Naive thymus-derived CD4-positive, alpha-beta T cell (primary cell): ENCODE measurements at regions not wholly inside any gene's neighbourhood (a gene's known extent, or its start where the extent isn't known, plus 50 kb on each side); places are given as distances from the start of the nearest gene placed in this dataset.

Experiments used
- ATAC-seq: fragments of 150-1000 bp; cut with Tn5 transposase; 2 replicates; pipeline ENCODE4 v1.10.0; 2021; ENCODE audit warnings: mild to moderate bottlenecking, moderate library complexity
- CTCF ChIA-PET: fragments of 350-600 bp; sonication (Branson Sonifier 250); formaldehyde crosslinking; loops from one replicate; lab custom pipeline; 2021; ENCODE audit warnings: antibody characterized with exemption; lab: Charles Lee
- POLR2A ChIA-PET: fragments of 350-600 bp; sonication (Branson Sonifier 250); formaldehyde crosslinking; loops from one replicate; lab custom pipeline; 2021; ENCODE audit warnings: antibody characterized with exemption, inconsistent platforms; lab: Charles Lee
- DNase-seq, 9 donors: peaks; one replicate each; pipeline versions ENCODE4 v3.0.0 to v3.0.0-alpha.2; 2020 to 2022; ENCODE audit warnings: mixed read lengths in 1 of 9
- H3K27ac ChIP-seq: one replicate; pipeline ENCODE4 v1.7.0; 2013; ENCODE audit warnings: mild to moderate bottlenecking, low read depth, low read length, moderate library complexity
- H3K27me3 ChIP-seq, 2 donors: one replicate each; pipeline ENCODE4 v1.7.0; 2013; ENCODE audit warnings: low read length in 2 of 2, mild to moderate bottlenecking in 2 of 2, moderate library complexity in 2 of 2; ENCODE audit not compliant: control insufficient read depth in 2 of 2, insufficient read depth in 2 of 2
- H3K36me3 ChIP-seq, 3 experiments: 1 replicate in 2 of 3; 2 replicates in 1 of 3; pipeline ENCODE4 v1.7.0; 2013; ENCODE audit warnings: low read length in 3 of 3, mild to moderate bottlenecking in 3 of 3, moderate library complexity in 1 of 3; ENCODE audit not compliant: insufficient read depth in 3 of 3, control insufficient read depth in 2 of 3
- H3K4me1 ChIP-seq, 2 donors: one replicate each; pipeline ENCODE4 v1.7.0; 2013; ENCODE audit warnings: low read length in 2 of 2, mild to moderate bottlenecking in 2 of 2, moderate library complexity in 1 of 2; ENCODE audit not compliant: control insufficient read depth in 2 of 2, insufficient read depth in 2 of 2
- H3K4me3 ChIP-seq: 2 replicates; pipeline ENCODE4 v1.7.0; 2013; ENCODE audit warnings: mild to moderate bottlenecking, low read length
- H3K9me3 ChIP-seq, 3 experiments: 1 replicate in 2 of 3; 2 replicates in 1 of 3; pipeline ENCODE4 v1.7.0; 2013; ENCODE audit warnings: low read length in 3 of 3; ENCODE audit not compliant: control insufficient read depth in 2 of 3
- H3K27ac Mint-ChIP-seq, 9 donors: one replicate each; pipeline ENCODE4 v1.8.0; 2020 to 2022; ENCODE audit warnings: mixed read lengths in 9 of 9, mild to moderate bottlenecking in 8 of 9, moderate library complexity in 5 of 9, inconsistent platforms in 2 of 9
- H3K27me3 Mint-ChIP-seq, 5 donors: one replicate each; pipeline ENCODE4 v1.8.0; 2021 to 2022; ENCODE audit warnings: mixed read lengths in 5 of 5, mild to moderate bottlenecking in 1 of 5
- H3K36me3 Mint-ChIP-seq, 5 donors: one replicate each; pipeline ENCODE4 v1.8.0; 2020 to 2022; ENCODE audit warnings: mixed read lengths in 5 of 5, mild to moderate bottlenecking in 3 of 5, inconsistent platforms in 1 of 5
- H3K4me1 Mint-ChIP-seq, 7 donors: one replicate each; pipeline ENCODE4 v1.8.0; 2020 to 2022; ENCODE audit warnings: mixed read lengths in 7 of 7, mild to moderate bottlenecking in 3 of 7, inconsistent platforms in 1 of 7
- H3K4me3 Mint-ChIP-seq, 10 donors: one replicate each; pipeline ENCODE4 v1.8.0; 2020 to 2022; ENCODE audit warnings: mild to moderate bottlenecking in 10 of 10, mixed read lengths in 10 of 10, moderate library complexity in 6 of 10, inconsistent platforms in 2 of 10
- H3K9me3 Mint-ChIP-seq, 11 donors: one replicate each; pipeline ENCODE4 v1.8.0; 2020 to 2022; ENCODE audit warnings: mixed read lengths in 11 of 11, mild to moderate bottlenecking in 4 of 11, inconsistent platforms in 1 of 11, moderate library complexity in 1 of 11
- intact Hi-C, 2 donors: fragments of 100-400 bp; cut with micrococcal nuclease; formaldehyde crosslinking; loops; one replicate each; pipeline ENCODE4 v1.15.1; 2023

DNA sequence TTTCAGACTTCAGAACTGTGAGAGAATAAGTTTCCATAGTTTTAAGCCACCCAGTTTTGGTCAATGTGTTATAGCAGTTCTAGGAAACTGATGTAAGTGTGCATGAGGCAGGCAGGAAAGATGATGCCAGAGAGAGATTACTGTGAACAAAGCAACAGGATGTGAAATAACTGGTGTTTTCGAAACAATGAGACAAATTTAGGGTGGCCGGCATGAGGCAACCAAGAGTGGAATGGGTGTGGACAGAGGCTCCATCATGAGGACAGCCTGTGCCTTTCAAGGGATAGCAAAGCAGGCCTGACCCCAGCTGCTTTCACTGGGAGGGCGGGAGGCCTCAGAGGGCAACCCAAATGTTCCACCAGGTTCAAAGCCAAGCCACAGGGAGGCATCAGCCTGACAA is 67.3 kb upstream of the UCN3 start:
- no peaks in the 10 kb centered on the region for H3K27me3 Mint-ChIP-seq
- peaks cover 30 to 36% of the 10 kb centered on the region in 2 donors for H3K4me1 ChIP-seq
- POLR2A ChIA-PET: interaction anchor here (0.6 to 3.3 kb wide), 6 partner anchors 9 to 472 kb away, joined by 3 to 23 read pairs (median 3); partner anchors contain the start of gene AKR1E2
- DNase-seq (peak in 7 of 9 donors; percentile 18 to 53 (median 37)), ATAC-seq (peak; percentile 64)
- no peaks in the 10 kb centered on the region for H3K9me3 ChIP-seq
- no peak overlapping the region for H3K4me3 ChIP-seq
- H3K27me3 ChIP-seq: no peaks in the 10 kb centered on the region
- intact Hi-C loops: loop anchor here (1.0 to 10.0 kb wide), 5 partner anchors 17 to 1977 kb away; partner anchors contain the start of gene TASOR2 (in 2 of the 2)
- H3K27ac ChIP-seq: peak overlapping the region; percentile 41
- peaks cover 10 to 76% (median 58%) of the 10 kb centered on the region in 5 donors for H3K36me3 Mint-ChIP-seq
- CTCF ChIA-PET: interaction anchor here (1.3 to 2.4 kb wide), 3 partner anchors 11 to 17 kb away, joined by 3 to 6 read pairs (median 5); no protein-coding TSS in a partner anchor
- H3K4me3 Mint-ChIP-seq: peak overlapping the region; percentile 54 to 100 (median 74)
- peaks cover 42 to 93% (median 72%) of the 10 kb centered on the region in 7 donors for H3K4me1 Mint-ChIP-seq
- H3K9me3 Mint-ChIP-seq: peaks cover 0 to 26% (median 0%) of the 10 kb centered on the region in 11 donors
- H3K27ac Mint-ChIP-seq: peak overlapping the region; percentile 69 to 99 (median 97)
- H3K36me3 ChIP-seq: no peaks in the 10 kb centered on the region

DNA sequence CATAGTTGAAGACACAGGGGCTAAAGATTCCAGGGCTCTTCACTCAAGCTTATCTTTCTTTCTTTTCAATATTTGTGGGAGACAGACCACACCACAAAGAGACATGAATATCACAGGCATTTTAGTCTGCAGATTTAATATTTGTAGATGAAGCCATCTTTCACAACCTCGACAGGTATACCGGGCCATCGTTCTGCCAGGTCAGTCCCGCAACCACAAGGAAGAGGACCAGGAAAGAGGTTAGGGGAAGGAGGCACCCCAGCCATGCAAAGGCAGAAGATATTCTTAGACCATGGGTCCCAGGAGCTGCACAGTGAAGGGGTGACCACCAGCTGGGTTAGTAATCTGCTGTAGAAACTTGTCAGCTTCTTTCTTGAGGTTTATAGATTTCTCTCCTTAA is 66.8 kb upstream of the UCN3 start:
- no peaks in the 10 kb centered on the region for H3K9me3 ChIP-seq
- H3K4me3 Mint-ChIP-seq: peak overlapping the region; percentile 56 to 100 (median 74)
- ChIA-PET CTCF (interaction anchor here (0.6 to 2.4 kb wide), 4 partner anchors 11 to 137 kb away, joined by 3 to 6 read pairs (median 6); no protein-coding TSS in a partner anchor), POLR2A (interaction anchor here (0.8 to 3.3 kb wide), 4 partner anchors 10 to 472 kb away, joined by 3 to 8 read pairs (median 3); partner anchors contain the start of gene AKR1E2)
- H3K9me3 Mint-ChIP-seq: peaks cover 0 to 27% (median under 1%) of the 10 kb centered on the region in 11 donors
- intact Hi-C loops: loop anchor here (1.0 to 10.0 kb wide), 5 partner anchors 17 to 1977 kb away; partner anchors contain the start of gene TASOR2 (in 2 of the 2)
- peaks cover 30 to 36% of the 10 kb centered on the region in 2 donors for H3K4me1 ChIP-seq
- H3K27ac Mint-ChIP-seq: peak overlapping the region; percentile 69 to 99 (median 97)
- peaks cover 10 to 77% (median 59%) of the 10 kb centered on the region in 5 donors for H3K36me3 Mint-ChIP-seq
- no peak for DNase-seq
- H3K27ac ChIP-seq: peak overlapping the region; percentile 41
- no peaks in the 10 kb centered on the region for H3K27me3 ChIP-seq
- ATAC-seq: no peak
- peaks cover 40 to 90% (median 67%) of the 10 kb centered on the region in 7 donors for H3K4me1 Mint-ChIP-seq
- peaks cover 0 to under 1% (median 0%) of the 10 kb centered on the region in 5 donors for H3K27me3 Mint-ChIP-seq
- H3K36me3 ChIP-seq: no peaks in the 10 kb centered on the region
- no peak overlapping the region for H3K4me3 ChIP-seq

DNA sequence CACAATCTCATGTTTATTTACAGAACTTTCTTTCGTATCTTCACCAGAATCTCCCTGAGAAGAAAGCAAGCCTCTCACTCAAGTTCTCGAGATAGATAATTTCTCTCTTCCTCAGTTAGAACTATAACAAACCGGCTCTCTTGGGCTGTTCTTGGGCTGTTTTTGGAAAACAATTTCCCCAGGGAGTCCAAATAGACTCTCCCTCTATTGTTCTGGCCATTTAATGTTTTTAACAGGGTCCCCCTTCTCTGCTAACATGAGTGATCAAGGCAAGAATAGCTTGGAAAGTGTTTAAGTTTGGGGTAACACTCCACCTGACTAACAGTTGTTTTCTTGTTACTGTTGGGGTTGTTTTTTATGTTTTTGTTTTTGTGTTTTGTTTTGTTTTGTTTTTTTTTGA is 64.8 kb upstream of the UCN3 start:
- H3K27me3 ChIP-seq: no peaks in the 10 kb centered on the region
- POLR2A ChIA-PET: interaction anchor here (0.6 to 3.3 kb wide), 3 partner anchors 9 to 147 kb away, joined by 3 to 8 read pairs (median 3); no protein-coding TSS in a partner anchor
- DNase-seq (no peak), ATAC-seq (no peak)
- no peak overlapping the region for H3K4me3 ChIP-seq
- peak overlapping the region in 3 of 9 donors; percentile 33 to 84 (median 72) for H3K27ac Mint-ChIP-seq
- no peaks in the 10 kb centered on the region for H3K36me3 ChIP-seq
- H3K4me3 Mint-ChIP-seq: peak overlapping the region in 2 of 10 donors; percentile 36 to 57
- H3K27ac ChIP-seq: no peak overlapping the region
- CTCF ChIA-PET: interaction anchor here (1.2 to 1.8 kb wide), 2 partner anchors 13 to 43 kb away, joined by 3 to 5 read pairs; no protein-coding TSS in a partner anchor
- intact Hi-C loops: loop anchor here (10.0 kb wide), 3 partner anchors 325 to 1975 kb away; partner anchors contain the start of gene TASOR2 (in 2 of the 2)
- H3K4me1 Mint-ChIP-seq: peaks cover 34 to 84% (median 55%) of the 10 kb centered on the region in 7 donors
- peaks cover 0 to 6% (median 0%) of the 10 kb centered on the region in 3 experiments for H3K9me3 ChIP-seq
- H3K4me1 ChIP-seq: peaks cover 23 to 34% of the 10 kb centered on the region in 2 donors
- H3K27me3 Mint-ChIP-seq: peaks cover 0 to 17% (median 0%) of the 10 kb centered on the region in 5 donors
- H3K9me3 Mint-ChIP-seq: peaks cover 1 to 36% (median 11%) of the 10 kb centered on the region in 11 donors
- peaks cover 18 to 82% (median 71%) of the 10 kb centered on the region in 5 donors for H3K36me3 Mint-ChIP-seq

DNA sequence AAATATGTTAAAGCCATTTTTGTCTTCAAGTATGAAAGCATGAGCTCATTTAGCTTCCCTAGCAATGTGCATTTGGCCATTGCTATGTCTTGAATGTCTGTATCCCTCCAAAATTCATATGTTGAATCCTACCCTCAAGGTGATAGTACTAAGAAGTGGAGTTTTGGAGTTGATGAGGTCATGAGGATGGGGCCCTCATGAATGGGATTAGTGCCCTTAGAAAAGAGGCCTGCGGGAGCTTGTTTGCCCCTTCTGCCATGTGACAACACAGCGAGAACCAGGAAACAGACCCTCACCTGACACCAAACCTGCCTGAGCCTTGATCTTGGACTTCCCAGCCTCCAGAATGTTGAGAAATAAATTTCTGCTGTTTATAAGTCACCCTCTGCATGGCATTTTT is 61.3 kb upstream of the UCN3 start:
- H3K27ac ChIP-seq: no peak overlapping the region
- Mint-ChIP-seq H3K4me1 (peaks cover 3 to 48% (median 20%) of the 10 kb centered on the region in 7 donors), H3K27me3 (peaks cover 0 to 26% (median 0%) of the 10 kb centered on the region in 5 donors), H3K9me3 (peaks cover 0 to 40% (median 13%) of the 10 kb centered on the region in 11 donors), H3K4me3 (no peak overlapping the region), H3K27ac (no peak overlapping the region), H3K36me3 (peaks cover 18 to 76% (median 64%) of the 10 kb centered on the region in 5 donors)
- intact Hi-C loops: no loop called here
- ChIA-PET POLR2A (interaction anchor here (0.6 to 3.5 kb wide), 3 partner anchors 11 to 131 kb away, joined by 3 to 18 read pairs (median 4); no protein-coding TSS in a partner anchor), CTCF (interaction anchor here (1.0 to 1.7 kb wide), 2 partner anchors 11 to 20 kb away, joined by 4 to 5 read pairs; no protein-coding TSS in a partner anchor)
- no peak for DNase-seq
- H3K4me3 ChIP-seq: no peak overlapping the region
- no peaks in the 10 kb centered on the region for H3K4me1 ChIP-seq
- no peak for ATAC-seq
- peaks cover 0 to 6% (median 0%) of the 10 kb centered on the region in 3 experiments for H3K9me3 ChIP-seq
- no peaks in the 10 kb centered on the region for H3K36me3 ChIP-seq
- H3K27me3 ChIP-seq: no peaks in the 10 kb centered on the region

DNA sequence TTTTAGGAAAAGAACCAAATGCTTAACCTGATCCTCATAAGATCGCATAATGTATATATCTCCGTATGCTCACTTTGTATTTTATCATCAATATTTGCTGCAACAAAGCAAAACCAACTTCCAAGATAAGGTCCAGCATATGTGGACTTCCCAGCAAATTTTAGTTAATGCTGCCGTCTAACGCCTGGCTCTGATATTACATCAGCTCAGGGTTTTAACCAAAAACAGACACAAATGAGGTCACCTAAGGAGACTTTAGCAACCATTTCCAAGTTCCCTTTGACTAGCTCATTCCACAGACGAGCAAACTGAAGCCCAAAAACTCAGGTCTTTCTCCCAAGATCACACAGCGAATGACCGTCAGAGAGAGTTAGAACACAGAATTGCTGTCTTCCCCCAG is 59.4 kb upstream of the UCN3 start:
- H3K27me3 ChIP-seq: no peaks in the 10 kb centered on the region
- no peak for ATAC-seq
- H3K36me3 Mint-ChIP-seq: peaks cover 14 to 67% (median 61%) of the 10 kb centered on the region in 5 donors
- H3K9me3 ChIP-seq: peaks cover 0 to 6% (median 0%) of the 10 kb centered on the region in 3 experiments
- no peak overlapping the region for H3K4me3 ChIP-seq
- peaks cover 0 to 37% (median 0%) of the 10 kb centered on the region in 5 donors for H3K27me3 Mint-ChIP-seq
- no peaks in the 10 kb centered on the region for H3K36me3 ChIP-seq
- no peak for DNase-seq
- no peak overlapping the region for H3K4me3 Mint-ChIP-seq
- peaks cover 3 to 33% (median 13%) of the 10 kb centered on the region in 7 donors for H3K4me1 Mint-ChIP-seq
- peaks cover 0 to 37% (median 14%) of the 10 kb centered on the region in 11 donors for H3K9me3 Mint-ChIP-seq
- ChIA-PET POLR2A (interaction anchor here (3.1 kb wide), 1 partner anchor 9 kb away, joined by 23 read pairs; no protein-coding TSS in a partner anchor), CTCF (no interaction called here)
- intact Hi-C loops: no loop called here
- H3K4me1 ChIP-seq: no peaks in the 10 kb centered on the region
- H3K27ac ChIP-seq: no peak overlapping the region
- H3K27ac Mint-ChIP-seq: no peak overlapping the region

DNA sequence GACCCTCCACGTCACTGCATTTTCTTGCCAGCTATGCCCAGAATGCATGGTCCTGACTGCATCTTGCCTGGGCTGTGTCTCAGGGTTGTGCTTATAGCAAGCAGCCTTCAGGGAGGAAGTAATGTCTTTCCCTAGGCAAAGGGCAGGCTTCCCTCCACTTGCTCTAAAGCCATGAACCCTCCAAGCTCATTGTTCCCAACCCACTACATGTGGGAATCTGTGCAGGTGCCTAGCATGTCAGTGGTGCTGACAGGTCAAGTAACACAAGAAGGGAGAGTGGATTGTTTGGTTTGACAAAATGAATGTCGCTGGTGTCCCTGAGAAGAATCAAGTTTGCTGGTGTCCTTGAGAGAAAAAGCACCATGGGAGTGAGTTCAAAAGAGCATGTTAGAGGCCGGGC is 53.9 kb upstream of the UCN3 start:
- Histone ChIP-seq H3K27ac (no peak overlapping the region), H3K4me1 (peaks cover 0 to 9% of the 10 kb centered on the region in 2 donors), H3K4me3 (no peak overlapping the region), H3K27me3 (no peaks in the 10 kb centered on the region), H3K9me3 (no peaks in the 10 kb centered on the region), H3K36me3 (no peaks in the 10 kb centered on the region)
- Mint-ChIP-seq H3K9me3 (peaks cover 0 to 16% (median 4%) of the 10 kb centered on the region in 11 donors), H3K4me1 (peaks cover 7 to 34% (median 21%) of the 10 kb centered on the region in 7 donors), H3K27ac (no peak overlapping the region), H3K36me3 (peaks cover 0 to 42% (median 20%) of the 10 kb centered on the region in 5 donors), H3K27me3 (peaks cover 0 to 21% (median 0%) of the 10 kb centered on the region in 5 donors), H3K4me3 (no peak overlapping the region)
- DNase-seq (no peak), ATAC-seq (no peak)
- intact Hi-C loops: no loop called here
- CTCF ChIA-PET: no interaction called here
- POLR2A ChIA-PET: no interaction called here
